ENCODE measurements at regions not wholly inside any gene's neighbourhood (a gene's known extent, or its start where the extent isn't known, plus 50 kb on each side); places are given as distances from the start of the nearest gene placed in this dataset.
"Not testable (repeated sequence)": the region's sequence is repeated elsewhere in the genome, so short reads cannot be mapped to it uniquely, and the experiment has no call there.

DNA sequence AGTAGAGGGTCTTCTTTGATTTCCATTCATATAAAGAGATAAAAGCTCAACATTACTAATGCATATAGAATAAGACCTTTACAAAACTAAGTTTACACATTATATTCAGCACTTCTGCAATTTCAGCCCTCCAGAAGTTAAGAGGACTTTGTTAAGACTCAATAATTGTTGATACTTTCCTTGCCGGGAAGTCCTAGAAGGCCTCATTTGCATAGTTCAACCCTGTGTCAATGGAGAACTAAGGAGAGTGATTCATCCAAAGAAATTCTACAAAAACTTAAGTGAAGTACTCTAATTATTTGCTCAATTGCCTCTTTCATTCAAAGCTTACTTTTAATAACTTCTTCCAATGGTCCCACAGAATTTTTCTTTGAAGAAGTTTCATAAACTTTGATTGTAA, 1060.3 kb upstream of the CELF2 start:
- Histone ChIP-seq H3K4me3 (no peak overlapping the region), H3K9me3 (no peaks in the 10 kb centered on the region), H3K4me1 (replicated peaks) (no peaks in the 10 kb centered on the region), H3K36me3 (no peaks in the 10 kb centered on the region), H3K27me3 (replicated peaks; ENCODE audit: insufficient read depth) (no peaks in the 10 kb centered on the region), H3K27ac (no peak overlapping the region)
- DNase-seq (ENCODE audit: low spot score): no peak
- TF ChIP-seq POLR2A (IDR thresholded peaks at IDR 0.05) (no peak), POLR2AphosphoS5 (IDR thresholded peaks at IDR 0.05) (no peak)
- TF ChIP-seq, protein P1, sequence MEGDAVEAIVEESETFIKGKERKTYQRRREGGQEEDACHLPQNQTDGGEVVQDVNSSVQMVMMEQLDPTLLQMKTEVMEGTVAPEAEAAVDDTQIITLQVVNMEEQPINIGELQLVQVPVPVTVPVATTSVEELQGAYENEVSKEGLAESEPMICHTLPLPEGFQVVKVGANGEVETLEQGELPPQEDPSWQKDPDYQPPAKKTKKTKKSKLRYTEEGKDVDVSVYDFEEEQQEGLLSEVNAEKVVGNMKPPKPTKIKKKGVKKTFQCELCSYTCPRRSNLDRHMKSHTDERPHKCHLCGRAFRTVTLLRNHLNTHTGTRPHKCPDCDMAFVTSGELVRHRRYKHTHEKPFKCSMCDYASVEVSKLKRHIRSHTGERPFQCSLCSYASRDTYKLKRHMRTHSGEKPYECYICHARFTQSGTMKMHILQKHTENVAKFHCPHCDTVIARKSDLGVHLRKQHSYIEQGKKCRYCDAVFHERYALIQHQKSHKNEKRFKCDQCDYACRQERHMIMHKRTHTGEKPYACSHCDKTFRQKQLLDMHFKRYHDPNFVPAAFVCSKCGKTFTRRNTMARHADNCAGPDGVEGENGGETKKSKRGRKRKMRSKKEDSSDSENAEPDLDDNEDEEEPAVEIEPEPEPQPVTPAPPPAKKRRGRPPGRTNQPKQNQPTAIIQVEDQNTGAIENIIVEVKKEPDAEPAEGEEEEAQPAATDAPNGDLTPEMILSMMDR (IDR thresholded peaks at IDR 0.05): no peak
- 36% methylated on average over 1 of the region's 1 CpG for WGBS
- intact Hi-C loops (cut with DNase I): no loop called here

DNA sequence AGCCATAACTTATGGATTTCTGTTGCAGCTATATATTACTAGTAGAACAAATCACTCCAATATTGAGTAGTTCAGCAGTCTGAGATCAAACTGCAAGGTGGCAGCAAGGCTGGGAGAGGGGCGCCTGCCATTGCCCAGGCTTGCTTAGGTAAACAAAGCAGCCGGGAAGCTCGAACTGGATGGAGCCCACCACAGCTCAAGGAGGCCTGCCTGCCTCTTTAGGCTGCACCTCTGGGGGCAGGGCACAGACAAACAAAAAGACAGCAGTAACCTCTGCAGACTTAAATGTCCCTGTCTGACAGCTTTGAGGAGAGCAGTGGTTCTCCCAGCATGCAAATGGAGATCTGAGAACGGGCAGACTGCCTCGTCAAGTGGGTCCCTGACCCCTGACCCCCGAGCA, 1059.8 kb upstream of the CELF2 start:
- H3K4me3 ChIP-seq; intact Hi-C loops (cut with DNase I); H3K27ac ChIP-seq; DNase-seq (ENCODE audit: low spot score); H3K4me1 ChIP-seq (replicated peaks); H3K9me3 ChIP-seq; H3K27me3 ChIP-seq (replicated peaks; ENCODE audit: insufficient read depth); H3K36me3 ChIP-seq: not testable (repeated sequence)
- 44% methylated on average over 6 of the region's 6 CpGs for WGBS

DNA sequence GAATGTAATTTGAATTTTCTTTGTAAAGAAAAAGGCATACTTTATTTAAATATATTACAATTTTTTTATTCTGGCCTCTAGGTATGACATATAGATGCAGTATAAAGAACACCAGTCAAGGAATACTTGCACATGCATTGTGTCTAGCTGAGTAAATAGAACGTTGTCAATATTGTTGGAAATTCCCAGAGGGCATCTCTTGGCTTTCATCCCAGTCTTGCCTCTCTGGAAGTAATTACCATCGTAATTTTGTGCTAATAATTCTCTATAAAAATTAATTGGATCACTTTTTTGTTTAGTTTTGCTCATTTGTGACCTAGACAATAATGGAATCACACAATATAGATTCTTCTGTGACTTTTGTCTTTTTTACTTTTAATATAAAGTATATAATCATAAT, 1052.3 kb upstream of the CELF2 start:
- no peak for TF ChIP-seq POLR2AphosphoS5 (IDR thresholded peaks at IDR 0.05)
- TF ChIP-seq POLR2A (IDR thresholded peaks at IDR 0.05): no peak
- TF ChIP-seq, protein P1 (IDR thresholded peaks at IDR 0.05): no peak
- no peak for DNase-seq (ENCODE audit: low spot score)
- 46% methylated on average over 2 of the region's 2 CpGs for WGBS
- Histone ChIP-seq H3K4me1 (replicated peaks) (no peaks in the 10 kb centered on the region), H3K4me3 (no peak overlapping the region), H3K9me3 (no peaks in the 10 kb centered on the region), H3K27me3 (replicated peaks; ENCODE audit: insufficient read depth) (no peaks in the 10 kb centered on the region), H3K27ac (no peak overlapping the region), H3K36me3 (no peaks in the 10 kb centered on the region)
- intact Hi-C loops (cut with DNase I): no loop called here

DNA sequence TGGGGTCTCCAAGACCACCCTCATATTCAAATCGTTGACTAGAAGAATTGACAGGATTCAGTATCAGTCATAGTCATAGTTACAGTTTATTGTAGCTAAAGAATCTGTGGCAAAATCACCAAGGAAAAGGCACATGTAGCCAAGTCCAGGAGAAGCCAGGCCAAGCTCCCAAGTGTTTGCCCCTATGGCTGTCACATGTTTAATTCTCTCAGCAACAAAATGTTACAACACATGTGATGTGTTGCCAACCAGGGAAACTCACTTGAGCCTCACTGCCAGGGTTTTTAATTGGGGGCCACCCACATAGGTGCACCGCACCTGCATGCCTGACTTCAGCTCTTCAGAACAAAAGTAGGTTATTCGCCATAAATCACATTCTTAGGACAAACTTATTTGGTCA, 1030.9 kb upstream of the CELF2 start:
- no peak for TF ChIP-seq POLR2A (IDR thresholded peaks at IDR 0.05)
- no peak for TF ChIP-seq POLR2AphosphoS5 (IDR thresholded peaks at IDR 0.05)
- TF ChIP-seq, protein P1 (IDR thresholded peaks at IDR 0.05): no peak
- H3K27me3 ChIP-seq (replicated peaks; ENCODE audit: insufficient read depth): no peaks in the 10 kb centered on the region
- no peaks in the 10 kb centered on the region for H3K36me3 ChIP-seq
- no peaks in the 10 kb centered on the region for H3K9me3 ChIP-seq
- H3K4me3 ChIP-seq: no peak overlapping the region
- WGBS: 74% methylated on average over 3 of the region's 3 CpGs
- H3K4me1 ChIP-seq (replicated peaks): no peaks in the 10 kb centered on the region
- DNase-seq (ENCODE audit: low spot score): no peak
- intact Hi-C loops (cut with DNase I): no loop called here
- peak overlapping the region in 1 of 2 donors; percentile 23 for H3K27ac ChIP-seq

DNA sequence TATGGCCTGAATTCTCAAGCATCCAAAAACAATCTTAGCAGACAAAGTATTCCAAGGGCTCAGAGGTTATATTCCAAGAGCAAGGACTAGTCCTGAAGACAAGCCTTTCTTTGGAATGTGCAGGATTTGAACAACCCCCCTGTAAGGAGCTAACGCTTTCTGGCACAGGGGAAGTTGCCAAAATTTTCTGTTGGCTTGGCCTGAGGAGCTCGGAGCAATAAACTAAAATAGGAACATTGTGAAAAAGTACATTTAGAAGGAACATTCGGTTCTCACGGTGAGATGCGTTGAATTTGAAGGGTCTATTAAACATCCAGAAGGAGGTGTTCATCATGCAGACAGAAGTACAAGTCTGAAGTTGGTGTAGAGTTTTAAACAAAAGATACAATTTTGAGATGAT, 1030.5 kb upstream of the CELF2 start:
- H3K36me3 ChIP-seq: no peaks in the 10 kb centered on the region
- 38% methylated on average over 5 of the region's 5 CpGs for WGBS
- H3K4me1 ChIP-seq (replicated peaks): no peaks in the 10 kb centered on the region
- DNase-seq (ENCODE audit: low spot score): no peak
- no peak overlapping the region for H3K4me3 ChIP-seq
- no peak for TF ChIP-seq POLR2AphosphoS5 (IDR thresholded peaks at IDR 0.05)
- no peak for TF ChIP-seq POLR2A (IDR thresholded peaks at IDR 0.05)
- TF ChIP-seq, protein P1 (IDR thresholded peaks at IDR 0.05): no peak
- H3K9me3 ChIP-seq: no peaks in the 10 kb centered on the region
- intact Hi-C loops (cut with DNase I): no loop called here
- no peaks in the 10 kb centered on the region for H3K27me3 ChIP-seq (replicated peaks; ENCODE audit: insufficient read depth)
- H3K27ac ChIP-seq: peak overlapping the region in 1 of 2 donors; percentile 23
